Stimulated activated CD4-positive, alpha-beta T cell treated with anti-CD3 and anti-CD28 coated beads, Interleukin-2, amount 100 ng/mL, for 48 hours (primary cell): ENCODE measurements at regions not wholly inside any gene's neighbourhood (a gene's known extent, or its start where the extent isn't known, plus 50 kb on each side); places are given as distances from the start of the nearest gene placed in this dataset.

Source experiments
- DNase-seq, 2 donors: peaks; one replicate each; pipeline ENCODE4 v3.0.0-alpha.2; 2020

DNA sequence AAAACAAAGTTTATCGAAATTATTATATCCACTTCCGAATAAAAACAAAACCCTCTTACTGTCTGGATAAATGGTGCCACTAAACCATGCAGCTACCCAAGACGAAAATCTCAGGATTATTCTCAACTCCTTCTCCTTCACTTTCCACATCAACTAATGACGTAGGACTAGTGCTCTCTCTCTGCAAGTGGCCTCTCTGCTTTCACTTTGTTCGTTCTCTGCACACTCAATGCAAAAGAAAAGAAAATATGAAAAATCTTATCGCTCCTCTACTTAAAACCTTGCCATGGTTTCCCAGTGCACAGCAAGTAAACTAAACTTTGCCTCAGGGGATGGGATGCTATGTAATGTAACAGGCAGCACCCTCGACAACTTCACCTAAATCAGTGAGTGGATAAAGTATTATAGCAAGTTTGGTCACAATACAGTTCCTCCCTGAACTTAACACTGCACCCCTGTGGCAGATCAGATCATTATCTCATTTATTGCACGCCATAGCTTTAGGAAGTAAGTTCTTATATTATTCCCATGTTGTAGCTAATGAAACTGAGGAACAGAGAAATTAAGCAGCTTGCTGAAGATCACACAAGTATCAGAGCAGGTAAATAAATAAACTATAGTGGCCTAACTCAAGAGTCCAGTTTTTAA lies 262.7 kb upstream of the GADL1 start:
- no peak for DNase-seq

- DNase-seq, result no peak
Observed at GRCh38 chr3:31157893-31158620, 263.6 kb upstream of the GADL1 start.

- DNase-seq, result no peak
Observed at GRCh38 chr3:31159331-31160039, 265.0 kb upstream of the GADL1 start.

DNA sequence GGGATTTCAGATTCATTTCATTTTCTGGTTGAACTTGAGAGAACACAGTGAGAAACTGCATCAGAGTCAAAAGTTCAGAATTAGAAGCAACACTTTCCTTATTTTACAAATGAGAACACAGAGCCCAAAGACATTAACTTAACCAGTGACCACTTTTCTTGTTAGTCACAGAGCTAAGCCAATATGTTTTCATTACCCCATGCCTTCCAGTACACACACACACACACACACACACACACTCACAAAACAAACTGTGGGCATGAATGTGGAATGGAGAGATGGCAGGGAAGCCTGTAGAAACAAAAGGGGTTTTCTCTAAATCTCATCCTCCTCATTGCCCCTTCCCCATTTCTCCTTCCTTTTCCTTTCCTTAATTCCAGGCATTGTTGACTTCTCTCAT lies 267.4 kb upstream of the GADL1 start:
- no peak for DNase-seq

DNA sequence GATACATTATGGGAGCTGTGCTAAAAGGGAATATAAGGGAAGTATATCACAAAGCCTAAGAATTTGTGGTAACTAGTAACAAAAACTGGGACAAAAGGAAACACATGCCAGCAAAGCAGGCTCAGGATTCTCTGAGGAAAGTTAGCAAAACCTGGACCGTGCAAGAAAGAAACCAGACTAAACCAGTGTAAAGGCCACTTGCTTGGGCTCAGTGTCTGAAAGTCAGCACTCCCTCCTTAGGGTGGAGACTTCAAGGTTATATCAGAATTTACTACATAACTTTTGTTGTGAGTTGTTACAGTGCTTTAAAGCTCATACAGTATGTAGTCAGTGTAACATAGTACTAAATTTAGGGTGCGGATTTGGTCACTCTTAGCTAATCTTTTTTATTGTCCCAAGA lies 269.9 kb upstream of the GADL1 start:
- no peak for DNase-seq

DNA sequence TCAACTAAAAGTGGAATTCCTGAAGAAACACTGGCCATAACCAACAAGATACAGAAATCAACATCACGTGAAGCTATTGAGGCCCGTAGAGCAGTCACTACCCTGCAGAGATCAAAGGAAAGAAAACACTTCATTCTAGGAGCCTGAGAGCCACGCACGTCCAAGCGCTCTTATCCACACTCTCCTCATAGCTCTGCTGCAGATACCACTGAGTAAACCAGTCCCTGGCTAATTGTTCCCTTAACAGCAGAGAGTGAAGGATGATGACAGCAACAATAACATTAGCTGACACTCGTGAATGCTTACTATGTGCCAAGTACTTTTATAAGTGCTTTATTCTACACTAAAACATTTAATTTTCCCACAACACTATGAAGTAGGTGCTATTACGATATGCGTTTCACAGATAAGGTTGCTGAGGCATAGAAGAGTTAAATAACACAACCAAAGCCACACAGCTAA lies 271.0 kb upstream of the GADL1 start:
- DNase-seq, result no peak

DNA sequence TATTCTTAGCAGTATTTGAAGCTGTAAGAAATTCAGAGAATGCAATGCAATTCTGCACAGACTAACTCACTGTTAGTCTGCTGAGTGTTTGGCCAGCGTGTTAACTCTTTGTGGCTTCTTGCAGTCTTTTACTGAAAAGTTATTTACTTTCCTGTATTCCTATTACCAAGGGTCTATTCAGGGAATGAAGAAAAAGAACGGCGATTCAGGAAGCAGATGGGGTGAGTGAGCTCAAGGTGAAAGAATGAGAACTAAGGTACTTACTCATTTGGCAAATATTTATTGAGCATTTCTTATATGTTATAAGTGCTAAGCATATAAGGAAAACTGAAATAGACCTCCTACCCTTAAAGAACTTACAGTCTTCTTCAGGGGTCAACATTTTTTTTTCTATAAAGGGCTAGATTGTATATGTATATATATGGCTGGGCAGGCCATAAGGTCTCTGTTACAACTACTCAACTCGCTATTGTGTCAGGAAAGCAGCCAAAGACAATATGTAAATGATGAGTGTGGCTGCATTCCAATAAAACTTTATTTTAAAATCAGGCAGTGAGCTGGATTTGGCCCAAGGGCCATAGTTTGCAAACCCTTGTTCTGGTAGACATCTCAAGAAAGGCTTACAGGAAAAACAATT lies 271.9 kb upstream of the GADL1 start:
- DNase-seq, result no peak

- no peak for DNase-seq
Observed at GRCh38 chr3:31167666-31168065, 273.2 kb upstream of the GADL1 start.

GRCh38 chr3:31170932-31171670 lies 276.6 kb upstream of the GADL1 start:
- no peak for DNase-seq

DNA sequence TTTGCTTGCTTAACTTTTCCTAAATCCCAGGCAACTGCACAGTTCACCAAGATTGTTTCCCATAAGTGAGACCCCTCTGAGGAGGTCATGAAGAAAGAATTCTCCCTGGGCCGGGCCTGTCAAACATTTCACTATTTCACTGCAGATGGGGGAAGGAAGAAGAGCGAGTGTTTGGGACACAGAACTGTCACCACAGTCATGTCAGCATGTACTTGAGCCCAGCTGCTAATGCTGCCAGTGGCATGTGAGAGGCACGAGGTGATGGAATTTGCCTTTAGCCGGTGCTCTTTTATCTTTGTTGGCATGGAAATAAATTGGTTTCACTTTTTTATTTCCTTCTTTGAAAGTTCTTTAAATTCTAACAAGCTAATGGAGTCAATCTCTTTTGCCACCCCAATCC lies 277.9 kb upstream of the GADL1 start:
- no peak for DNase-seq

DNA sequence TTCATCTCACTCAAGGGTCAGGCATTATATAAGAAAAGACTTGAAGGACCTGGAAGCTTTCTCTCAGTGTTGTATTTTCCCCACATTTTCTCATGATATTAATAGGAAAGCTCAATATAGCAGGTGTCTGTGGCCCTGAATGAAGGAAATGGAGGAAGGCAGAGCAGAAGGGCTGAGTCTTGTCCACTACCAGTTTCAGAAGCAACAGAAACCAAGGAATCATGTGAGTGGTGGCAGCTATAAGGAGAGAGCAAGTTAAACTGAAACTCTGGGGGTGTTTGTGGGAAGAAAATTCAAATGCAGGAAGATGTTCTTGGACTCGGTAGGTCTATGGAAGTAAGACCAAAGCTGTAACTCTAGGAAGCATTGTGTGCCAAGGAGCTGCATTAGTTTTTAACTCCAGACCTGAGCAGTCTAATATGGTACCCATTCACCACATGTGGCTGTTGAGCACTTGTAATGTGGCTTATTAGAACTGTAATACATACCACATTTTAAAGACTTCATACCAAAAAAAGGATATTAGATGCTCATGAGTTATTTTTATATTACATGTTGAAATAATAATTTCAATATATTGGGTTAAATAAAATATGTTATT lies 278.8 kb upstream of the GADL1 start:
- DNase-seq, result no peak

DNA sequence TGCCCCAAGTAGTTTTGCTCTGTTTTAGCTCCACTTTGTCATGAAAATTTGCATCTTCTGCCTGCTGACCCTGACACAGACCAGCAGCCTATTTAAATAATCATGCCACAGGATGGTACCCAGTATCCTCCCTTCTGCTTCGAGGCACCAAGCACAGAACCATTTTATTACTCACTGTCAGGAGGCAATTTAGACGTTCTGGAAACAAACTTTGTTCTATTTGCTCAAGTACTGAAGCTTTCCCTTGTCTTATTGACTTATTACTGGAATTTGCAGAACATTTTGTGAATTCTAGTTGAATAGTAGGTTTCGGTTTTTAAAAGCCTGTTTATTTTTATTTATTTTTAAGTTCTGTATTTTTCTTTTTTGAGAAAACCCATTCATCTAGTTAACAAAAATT lies 279.6 kb upstream of the GADL1 start:
- no peak for DNase-seq

GRCh38 chr3:31176045-31176444 lies 281.6 kb upstream of the GADL1 start:
- no peak for DNase-seq

DNA sequence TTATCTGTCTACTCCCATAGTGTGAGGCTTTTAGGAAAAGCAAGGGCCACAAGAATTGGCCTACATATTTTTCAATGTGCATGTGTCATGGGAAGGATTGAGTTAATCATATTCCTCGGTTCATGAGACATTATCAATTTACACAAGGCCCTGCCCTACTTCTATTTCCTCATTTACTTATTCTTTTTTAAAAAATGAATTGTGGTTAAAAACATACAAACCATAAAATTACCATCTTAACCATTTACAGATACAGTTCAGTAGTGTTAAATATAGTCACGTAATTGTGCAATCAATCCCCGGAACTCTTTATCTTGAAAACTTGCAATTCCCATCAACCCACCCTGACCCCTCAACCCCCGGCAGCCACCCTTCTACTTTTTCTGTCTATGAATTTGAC lies 284.0 kb upstream of the GADL1 start:
- DNase-seq, result no peak

- DNase-seq, result no peak
Observed at GRCh38 chr3:31179768-31180167, 285.3 kb upstream of the GADL1 start.

DNA sequence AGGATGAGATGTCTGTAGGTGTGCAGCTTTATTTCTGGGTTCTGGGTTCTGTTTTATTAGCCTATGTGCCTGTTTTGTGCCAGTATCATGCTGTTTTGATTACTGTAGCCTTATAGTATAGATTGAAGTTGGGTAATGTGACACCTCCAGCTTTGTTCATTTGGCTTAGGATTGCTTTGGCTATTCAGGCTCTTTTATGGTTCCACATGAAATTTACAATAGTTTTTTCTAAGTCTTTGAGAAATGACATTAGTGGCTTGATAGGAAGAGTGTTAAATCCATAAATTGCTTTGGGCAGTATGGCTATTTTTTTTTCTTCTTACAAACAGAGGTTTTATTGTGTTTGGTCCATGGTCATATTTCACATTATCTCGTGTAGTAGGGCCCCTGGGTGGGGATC lies 285.8 kb upstream of the GADL1 start:
- DNase-seq, result no peak

DNA sequence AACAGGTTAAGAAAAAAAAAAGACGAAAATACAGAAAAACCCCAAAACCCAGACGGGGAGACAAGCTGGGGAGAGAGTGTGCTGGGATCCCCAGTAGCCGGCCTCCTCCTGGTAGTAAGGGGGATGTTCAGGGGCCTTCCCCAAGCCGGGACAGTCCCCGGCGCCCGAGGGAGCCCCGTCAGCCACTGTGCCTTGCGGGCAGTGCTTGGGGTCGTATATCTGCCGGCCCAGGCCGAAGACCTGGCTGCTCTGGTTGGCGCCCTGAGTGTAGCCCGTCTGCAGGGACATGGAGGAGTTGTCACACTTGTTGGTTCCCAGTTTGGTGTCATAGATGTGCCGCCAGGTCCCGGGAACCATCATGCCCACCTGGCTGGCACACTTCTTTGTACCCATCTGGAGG lies 287.2 kb upstream of the GADL1 start:
- DNase-seq, result no peak

DNA sequence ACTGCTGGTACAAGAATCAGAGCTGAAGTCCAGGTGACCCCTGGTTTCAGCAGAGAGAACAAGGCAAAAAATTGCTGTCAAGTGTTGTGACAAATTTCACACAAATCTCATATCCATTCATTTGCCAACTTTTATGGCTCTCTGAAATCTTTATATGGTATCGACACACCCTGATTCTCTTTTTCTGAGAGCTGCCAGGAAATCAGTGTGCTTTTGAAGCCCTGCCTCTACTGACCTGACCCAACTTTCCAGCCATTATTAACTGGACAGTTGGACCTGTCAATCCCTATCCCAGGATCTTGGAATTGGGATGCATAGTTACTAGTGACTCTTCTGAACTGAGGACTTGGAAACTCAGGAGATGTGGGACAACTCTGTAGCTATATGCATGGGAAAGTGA lies 288.2 kb upstream of the GADL1 start:
- no peak for DNase-seq

DNA sequence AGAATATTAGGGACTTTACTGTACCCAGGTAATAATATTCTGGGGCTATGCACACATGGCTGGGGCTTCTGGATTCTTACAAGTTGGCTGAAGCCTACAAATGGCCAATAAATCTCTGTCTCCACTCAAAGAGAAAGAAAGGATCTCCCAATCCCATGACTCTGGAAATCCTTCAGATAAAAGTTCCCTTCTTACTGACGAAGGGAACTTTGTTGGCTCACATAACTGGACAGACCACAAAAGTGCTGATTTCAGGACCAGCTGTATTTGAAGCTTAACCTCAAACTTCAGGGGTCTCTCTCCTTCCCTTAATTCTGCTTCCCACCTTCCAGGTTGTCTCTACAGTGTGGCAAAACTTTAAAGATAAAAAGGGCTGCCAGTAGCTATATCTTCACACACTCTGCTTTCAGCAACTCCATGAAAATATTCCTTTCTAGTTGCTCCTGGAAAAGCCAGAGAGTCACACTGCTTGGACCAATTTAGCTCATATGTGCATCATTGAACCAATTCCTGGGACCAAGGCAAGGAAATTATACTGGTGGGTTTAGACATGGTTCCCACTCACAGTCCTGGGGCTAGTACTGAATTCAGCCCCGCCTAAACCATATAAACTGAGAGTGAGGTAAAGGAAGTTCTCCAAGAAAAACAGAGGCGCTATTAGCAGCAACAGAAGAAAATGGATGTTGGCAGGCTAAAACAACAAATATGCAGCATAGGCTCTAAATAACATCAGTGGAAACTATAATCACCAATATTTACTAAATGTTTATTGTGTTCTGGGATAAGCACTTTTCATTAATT lies 290.0 kb upstream of the GADL1 start:
- DNase-seq, result no peak

DNA sequence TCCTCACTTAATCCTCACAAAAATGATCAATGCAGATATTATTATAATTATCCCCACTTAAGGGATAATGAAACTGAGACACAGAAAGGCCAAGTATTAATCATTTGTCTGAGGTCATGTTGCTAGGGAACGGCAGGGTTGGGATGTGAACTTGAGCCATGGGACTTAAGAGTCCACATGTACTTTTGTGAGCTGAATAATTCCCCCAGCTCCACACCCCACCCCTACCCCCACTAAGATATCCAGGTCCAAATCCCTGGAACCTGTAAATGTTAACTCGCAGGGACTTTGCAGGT lies 290.5 kb upstream of the GADL1 start:
- DNase-seq, result no peak

DNA sequence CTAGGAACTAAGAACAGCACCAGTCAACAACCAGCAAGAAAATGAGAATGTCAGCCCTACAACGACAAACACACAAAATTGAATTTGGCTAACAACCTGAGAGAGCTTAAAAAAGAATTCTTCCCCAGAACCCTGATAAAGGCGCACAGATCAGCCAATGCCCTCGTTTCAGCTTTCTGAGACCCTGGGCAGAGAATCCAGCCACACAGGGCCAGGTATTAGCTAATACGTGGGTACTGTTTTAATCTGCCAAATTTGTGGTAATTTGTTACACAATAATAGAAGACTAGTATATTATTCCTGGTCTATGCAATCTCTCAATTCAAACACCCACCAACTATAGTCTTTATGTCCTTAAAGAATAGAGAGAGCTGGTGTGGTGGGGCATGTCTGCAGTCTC lies 291.6 kb upstream of the GADL1 start:
- DNase-seq, result no peak

DNA sequence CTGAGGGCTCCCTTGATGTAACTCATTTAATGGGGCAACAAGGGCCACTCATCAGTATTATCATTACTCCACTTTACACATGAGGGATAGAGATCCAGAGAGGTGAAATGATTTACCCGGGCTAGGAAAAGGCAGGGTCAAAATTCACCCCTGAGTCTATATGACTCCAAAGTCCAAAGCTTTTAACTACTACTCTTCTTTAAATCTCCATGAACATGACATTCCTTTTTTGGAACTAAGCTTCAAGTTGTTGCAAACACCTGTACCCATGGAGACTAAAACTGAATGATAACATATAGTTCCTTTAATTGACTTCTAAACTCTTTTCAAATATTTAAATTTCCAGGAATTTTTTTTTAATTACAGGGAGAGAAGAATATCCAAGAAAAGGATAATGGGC lies 292.9 kb upstream of the GADL1 start:
- DNase-seq, result no peak
